ENCODE measurements at regions not wholly inside any gene's neighbourhood (a gene's known extent, or its start where the extent isn't known, plus 50 kb on each side); places are given as distances from the start of the nearest gene placed in this dataset.
"Not testable (repeated sequence)": the region's sequence is repeated elsewhere in the genome, so short reads cannot be mapped to it uniquely, and the experiment has no call there.

DNA sequence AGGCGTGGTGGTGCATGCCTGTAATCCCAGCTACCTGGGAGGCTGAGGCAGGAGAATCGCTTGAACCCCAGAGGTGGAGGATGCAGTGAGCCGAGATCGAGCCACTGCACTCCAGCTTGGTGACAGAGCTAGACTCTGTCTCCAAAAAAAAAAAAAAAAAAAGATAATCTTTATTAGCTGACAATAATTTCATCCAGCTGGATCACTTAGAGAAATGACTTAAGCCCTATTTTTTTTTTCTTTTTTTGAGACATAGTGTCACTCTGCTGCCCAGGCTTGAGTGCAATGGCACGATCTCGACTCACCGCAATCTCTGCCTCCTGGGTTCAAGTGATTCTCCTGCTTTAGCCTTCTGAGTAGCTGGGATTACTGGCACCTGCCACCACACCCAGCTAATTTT is 51.6 kb upstream of the MAP4K4 start:
- DNase-seq: not testable (repeated sequence)

DNA sequence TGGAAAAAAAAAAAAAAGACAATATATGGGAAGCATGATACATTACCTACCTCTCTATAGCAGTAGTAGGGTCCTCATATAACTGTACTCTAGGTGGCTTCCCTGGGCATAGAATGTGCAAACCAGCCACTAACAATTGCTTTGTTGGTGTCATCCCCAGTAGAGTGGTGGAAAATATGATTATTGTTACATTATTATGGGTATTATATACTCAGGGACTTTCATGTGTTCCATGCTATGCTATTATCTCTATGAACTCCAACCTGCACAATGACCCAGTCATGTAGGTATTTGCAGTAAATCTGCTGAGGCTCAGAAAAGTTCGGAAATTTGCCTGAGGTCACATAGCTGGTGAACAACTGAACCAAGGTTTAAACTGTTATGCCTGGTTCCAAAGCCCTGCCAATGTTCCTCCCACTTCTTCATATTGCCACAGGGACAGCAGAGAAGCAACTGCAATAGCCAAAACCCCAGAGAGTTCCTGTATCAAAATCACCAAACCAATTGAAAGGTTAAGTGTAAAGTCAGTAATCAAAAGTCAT is 52.6 kb upstream of the MAP4K4 start:
- no peak for DNase-seq

DNA sequence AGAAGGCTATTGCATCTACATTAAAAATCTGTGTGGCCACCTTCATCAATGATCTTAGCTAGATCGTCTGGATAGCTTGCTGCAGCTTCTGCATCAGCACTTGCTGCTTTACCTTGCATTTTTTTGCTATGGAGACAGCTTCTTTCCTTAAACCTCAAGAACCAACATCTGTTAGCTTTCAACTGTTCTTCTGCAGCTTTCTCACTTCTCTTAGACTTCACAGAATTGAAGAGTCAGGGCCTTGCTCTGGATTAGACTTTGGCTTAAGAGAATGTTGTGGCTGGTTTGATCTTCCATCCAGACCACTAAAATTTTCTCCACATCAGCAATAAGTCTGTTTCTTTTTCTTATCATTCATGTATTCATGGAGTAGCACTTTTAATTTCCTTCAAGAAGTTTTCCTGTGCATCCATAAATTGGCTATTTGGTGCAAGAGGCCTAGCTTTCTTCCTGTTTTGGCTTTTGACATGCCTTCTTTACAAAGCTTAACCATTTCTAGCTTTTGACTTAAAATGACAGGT is 54.4 kb upstream of the MAP4K4 start:
- no peak for DNase-seq

- DNase-seq: no peak
Measured at GRCh38 chr2:101638817-101639605, 58.5 kb upstream of the MAP4K4 start.

DNA sequence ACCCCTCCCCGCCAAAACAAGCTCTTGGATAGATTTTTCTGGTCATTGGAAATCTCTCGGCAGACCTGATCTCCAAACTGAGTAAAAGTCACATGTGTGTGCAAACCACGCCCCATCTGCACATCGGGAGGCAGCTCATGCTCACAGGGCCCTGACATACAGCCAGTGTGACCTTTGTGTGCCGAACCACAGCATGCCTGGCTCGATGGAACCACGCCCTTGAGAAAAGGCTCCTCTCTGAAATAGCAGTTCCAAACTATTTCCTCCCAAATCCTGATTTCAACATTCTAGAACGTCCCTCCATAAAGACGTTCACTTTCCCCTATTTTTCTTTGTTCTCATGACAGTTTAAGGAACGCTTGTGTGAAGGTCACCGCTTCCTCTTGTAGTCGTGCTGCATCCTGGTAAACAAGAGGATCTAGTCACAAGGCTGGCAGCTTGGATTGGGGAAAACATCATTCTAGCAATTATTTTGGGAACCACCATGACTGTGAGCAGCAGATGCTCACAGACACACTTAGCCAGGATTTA is 59.3 kb upstream of the MAP4K4 start:
- DNase-seq: no peak

DNA sequence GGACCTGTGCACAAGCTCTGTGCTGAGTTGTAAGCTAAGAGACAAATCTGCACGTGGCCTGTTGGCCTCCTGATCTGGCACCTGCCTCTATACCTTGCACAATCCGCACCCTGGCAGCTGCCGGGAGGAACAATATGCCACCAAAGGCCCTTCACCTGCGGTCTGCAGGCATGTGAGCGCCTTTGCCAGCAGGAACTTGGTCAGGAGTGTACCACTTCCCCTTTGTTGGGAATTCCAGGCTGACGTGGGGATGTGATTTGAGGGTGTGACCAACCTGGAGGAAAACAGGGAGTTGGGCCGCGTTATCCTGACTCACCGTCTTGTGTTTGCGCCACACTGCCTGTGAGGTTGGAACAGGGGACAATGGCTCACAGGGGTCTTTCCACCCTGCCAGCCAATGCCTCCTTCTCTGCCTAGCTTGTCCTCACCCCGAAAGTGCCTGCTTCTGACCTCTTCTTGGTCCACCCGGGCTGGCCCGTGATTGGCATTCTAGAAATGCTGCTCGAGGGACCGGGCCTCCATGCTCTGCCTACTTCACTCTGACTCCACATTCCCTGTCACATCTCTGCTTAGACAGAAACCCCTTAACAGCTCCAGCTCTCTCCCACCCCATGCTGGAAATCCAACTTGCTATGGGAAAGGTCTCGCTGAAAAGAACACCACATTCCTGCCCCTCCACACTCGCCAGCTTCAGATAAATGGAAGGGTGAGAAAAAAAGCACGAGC is 67.1 kb upstream of the MAP4K4 start:
- DNase-seq: no peak

DNA sequence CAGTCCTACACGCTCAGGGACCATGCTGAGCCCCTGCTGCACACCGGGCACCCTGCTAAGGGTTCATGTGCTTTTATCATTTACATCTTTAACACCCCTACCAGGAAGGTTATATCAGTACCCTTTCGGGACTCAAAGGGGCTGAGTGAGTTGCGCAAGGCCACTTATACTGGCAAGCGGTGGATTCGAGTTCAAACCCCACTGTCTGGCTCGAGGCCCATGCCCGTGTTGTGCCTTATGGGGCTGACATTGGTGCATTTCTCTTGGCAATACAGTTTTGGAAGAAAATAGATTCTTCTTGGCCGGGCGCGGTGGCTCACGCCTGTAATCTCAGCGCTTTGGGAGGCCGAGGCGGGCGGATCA is 69.5 kb upstream of the MAP4K4 start:
- no peak for DNase-seq

GRCh38 chr2:101627285-101628029 is 70.0 kb upstream of the MAP4K4 start:
- DNase-seq: no peak

- not testable (repeated sequence) for DNase-seq
Measured at GRCh38 chr2:101625814-101626213, 71.7 kb upstream of the MAP4K4 start.

- no peak for DNase-seq
Measured at GRCh38 chr2:101625387-101625786, 72.1 kb upstream of the MAP4K4 start.

GRCh38 chr2:101624706-101625332 is 72.7 kb upstream of the MAP4K4 start:
- no peak for DNase-seq

DNA sequence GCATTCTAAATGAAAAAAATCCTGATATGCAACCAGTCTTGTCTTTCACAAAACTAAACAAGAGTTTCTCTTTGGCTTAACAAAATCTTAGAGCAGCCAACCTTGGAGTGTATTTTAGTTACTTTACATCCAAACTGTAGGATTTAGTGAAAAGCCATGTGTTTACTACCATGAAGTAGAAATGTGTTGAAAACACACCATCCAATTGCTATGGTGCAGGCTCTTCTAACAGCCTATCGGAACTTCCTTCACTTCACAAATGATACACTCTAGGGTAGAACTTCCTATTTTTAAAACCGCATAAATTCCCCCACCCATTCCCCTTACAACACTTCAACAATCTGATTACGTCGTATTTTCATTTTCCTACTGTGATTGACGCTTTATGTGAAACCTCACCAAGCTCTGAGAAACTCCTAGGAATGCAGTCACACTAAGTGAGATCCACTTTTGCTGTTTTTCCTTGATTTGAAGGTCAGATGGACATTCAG is 74.4 kb upstream of the MAP4K4 start:
- no peak for DNase-seq

DNA sequence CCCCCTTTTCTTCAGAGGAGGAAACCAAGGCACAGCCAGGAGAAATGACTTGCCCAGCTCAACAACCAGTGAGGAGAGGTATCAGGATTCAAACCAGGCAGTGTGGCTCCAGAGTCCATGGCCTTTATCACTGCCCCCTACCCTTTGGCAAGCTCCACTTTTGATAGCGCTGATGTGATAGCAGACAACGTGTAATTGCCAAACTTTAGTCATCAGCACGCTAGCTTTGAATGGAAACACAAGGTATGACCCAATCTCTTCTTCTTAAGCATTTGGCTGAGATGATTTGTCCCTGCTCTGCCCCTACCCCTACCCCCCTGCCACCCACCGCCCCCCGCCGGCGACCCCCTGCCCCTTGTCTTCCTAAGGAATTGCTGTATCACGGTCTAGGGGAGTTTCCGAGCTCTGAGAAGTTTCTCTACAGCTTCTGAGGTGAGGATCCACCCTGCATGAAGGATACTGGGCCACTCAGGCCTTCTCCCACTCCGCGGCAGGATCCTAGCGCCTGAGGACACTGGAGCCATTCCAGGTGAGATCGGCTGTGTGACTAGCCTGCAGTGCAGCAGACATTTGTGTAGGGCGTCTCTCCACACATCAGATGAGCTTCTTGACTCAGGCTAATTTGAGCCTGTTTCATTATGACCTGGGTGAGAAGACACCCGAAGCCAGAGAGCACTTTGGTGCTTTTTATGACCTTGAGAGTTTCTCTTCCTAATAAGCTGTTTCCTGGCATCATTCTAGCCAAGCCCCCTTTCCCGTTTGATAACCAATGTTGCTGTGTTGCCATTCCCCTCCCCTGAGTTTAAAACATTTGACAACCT is 75.1 kb upstream of the MAP4K4 start:
- no peak for DNase-seq

DNA sequence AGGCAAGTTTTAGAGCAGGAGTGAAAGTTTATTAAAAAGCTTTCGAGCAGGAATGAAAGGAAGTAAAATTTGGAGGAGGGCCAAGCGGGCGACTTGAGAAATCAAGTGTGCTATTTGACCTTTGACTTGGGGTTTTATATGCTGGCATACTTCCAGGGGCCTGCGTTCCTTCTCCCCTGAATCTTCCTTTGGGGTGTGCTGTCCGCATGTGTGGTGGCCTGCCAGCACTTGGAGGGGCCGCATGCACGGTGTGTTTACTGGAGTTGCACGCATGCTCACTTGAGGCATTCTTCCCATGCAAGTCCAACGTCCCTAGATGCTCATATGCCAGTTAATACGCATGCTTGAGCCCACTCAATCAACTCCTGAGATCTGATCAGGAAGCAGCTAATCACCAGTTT is 78.3 kb upstream of the MAP4K4 start:
- no peak for DNase-seq

DNA sequence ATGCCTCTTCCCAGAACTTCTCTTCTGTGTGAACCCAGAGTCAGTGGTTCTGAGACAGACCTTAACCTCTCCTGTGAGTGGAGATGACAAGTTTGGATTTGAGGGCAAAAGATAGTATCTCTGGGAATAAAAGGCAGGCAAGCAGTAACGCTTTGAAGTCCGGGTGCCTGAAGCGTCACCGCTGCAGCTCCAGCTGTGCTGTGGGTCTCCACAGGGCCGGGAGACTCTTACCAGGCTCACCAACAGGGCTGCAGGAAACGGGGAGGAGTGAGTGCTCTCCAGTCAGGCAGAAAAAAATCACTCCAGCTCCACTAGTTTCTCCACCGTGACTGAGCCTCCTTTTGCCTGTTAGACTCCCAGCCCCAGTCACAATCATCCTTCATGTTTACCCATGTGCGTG is 79.7 kb upstream of the MAP4K4 start:
- no peak for DNase-seq

GRCh38 chr2:101617188-101617587 is 80.3 kb upstream of the MAP4K4 start:
- DNase-seq: no peak

DNA sequence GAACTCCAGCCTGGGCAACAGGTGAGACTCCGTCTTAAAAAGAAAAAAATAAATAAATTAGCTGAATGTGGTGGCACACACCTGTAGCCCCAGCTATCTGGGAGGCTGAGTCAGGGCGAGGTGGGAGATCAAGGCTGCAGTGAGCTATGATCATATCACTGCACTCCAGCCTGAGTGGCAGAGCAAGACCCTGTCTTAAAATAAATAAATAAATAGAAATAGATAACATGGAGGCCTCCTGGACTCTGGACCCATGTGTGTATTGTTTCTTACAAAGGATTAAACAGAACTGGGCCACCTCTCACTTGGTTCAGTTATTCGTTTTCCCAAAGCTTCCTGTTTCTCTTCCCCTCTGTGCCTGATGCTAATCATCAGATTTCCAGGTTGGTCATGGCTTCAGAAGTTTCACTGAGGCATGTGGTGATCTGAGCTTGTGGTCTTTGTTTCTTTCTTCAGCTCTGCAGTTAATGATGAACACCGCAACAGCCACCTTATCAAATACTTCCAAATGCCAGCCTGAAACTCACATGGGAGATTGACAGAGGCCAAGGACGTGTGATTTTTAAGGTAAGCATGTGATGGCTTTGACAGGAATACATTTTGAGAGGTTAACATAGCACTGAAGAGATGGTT is 83.3 kb upstream of the MAP4K4 start:
- DNase-seq: no peak

DNA sequence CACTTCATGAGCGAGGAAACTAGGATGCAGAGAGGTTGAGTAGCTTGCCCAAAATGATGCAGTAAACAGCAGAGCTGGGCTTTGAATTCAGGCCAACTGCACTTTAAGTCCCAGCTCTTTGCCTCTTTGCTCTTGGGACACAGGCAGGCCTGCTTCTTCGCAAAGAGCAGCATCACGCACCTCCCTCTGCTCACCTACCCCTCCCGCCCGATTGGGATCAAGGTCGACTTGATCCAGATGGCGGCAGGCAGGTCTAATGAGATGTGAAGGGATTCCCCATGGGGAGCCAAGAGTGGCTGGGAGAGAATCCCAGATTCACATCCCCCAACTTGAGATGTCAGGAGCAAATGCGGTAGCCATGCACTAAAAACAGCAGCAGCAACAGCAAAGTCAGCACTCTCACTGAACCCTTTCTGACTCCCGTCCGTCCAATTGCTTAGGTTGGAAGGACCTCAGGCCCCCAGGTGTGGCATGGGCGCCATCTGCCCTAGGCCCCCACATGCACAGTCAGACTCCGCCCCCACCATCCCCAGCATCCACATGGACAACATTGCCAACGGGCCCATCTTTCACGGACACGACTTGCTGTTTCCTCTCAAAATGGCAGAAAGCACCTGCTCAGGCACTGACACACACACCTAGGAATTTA is 84.3 kb upstream of the MAP4K4 start:
- DNase-seq: peak; percentile 34

DNA sequence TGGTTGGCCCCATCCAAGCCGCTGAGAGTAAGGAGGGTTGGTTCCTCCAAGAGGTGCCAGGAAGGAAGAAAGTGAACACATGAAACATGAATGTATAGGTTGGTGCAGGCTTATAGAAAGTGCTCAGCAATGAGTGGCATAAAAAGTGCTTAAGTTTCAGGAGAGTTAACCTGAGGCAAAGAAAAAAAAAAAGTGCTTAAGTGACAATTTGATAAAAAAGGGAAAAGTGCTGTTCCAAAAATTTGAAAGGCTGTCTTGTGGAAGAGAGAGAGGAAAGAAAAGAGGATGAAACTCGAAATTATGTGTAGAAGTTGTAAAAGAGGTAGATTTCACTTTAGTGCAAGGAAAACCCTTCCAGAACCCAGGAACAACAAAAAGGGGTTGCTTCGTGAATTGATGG is 85.5 kb upstream of the MAP4K4 start:
- no peak for DNase-seq

Measured in muscle of arm (tissue), 1 donor.